RWPE1 (cell line): ENCODE measurements at regions not wholly inside any gene's neighbourhood (a gene's known extent, or its start where the extent isn't known, plus 50 kb on each side); places are given as distances from the start of the nearest gene placed in this dataset.

ENCODE experiments used
- CTCF ChIA-PET: fragments of 350-600 bp; sonication (Branson Sonifier 250); formaldehyde crosslinking; extraction: SDS; loops from one replicate; lab custom pipeline; 2021; lab: Yijun Ruan, JAX
- POLR2A ChIA-PET: fragments of 400-600 bp; formaldehyde crosslinking; extraction: SDS; loops from one replicate; lab custom pipeline; 2020; ENCODE audit warnings: antibody characterized with exemption; ENCODE audit not compliant: low non-redundant PET; lab: Yijun Ruan, JAX
- DNase-seq: peaks from one replicate; pipeline ENCODE4 v3.0.0; 2012; ENCODE audit warnings: low spot score
- H3K27ac ChIP-seq: fragments of 450-650 bp; 2 replicates; pipeline ENCODE4 v1.5.1; 2017
- CTCF ChIP-seq: fragments of 450-650 bp; conservative IDR thresholded peaks from 2 replicates; pipeline ENCODE4 v1.5.1; 2017; ENCODE audit warnings: low read depth, mild to moderate bottlenecking

GRCh38 chr5:175120412-175120811 lies 323.6 kb downstream of the DRD1 start:
- no peak for DNase-seq
- POLR2A ChIA-PET: no interaction called here
- no peak overlapping the region for H3K27ac ChIP-seq
- CTCF ChIA-PET: no interaction called here
- no peak for TF ChIP-seq CTCF

GRCh38 chr5:175118700-175119309 lies 325.2 kb downstream of the DRD1 start:
- H3K27ac ChIP-seq: no peak overlapping the region
- CTCF ChIA-PET: no interaction called here
- POLR2A ChIA-PET: no interaction called here
- TF ChIP-seq CTCF: no peak
- DNase-seq: no peak

GRCh38 chr5:175116466-175117048 lies 327.4 kb downstream of the DRD1 start:
- no peak for TF ChIP-seq CTCF
- no peak overlapping the region for H3K27ac ChIP-seq
- no peak for DNase-seq
- ChIA-PET POLR2A (no interaction called here), CTCF (interaction anchor here (0.6 to 1.7 kb wide), 3 partner anchors 271 to 384 kb away, joined by 4 to 7 read pairs (median 4); no protein-coding TSS in a partner anchor)

- ChIA-PET CTCF (interaction anchor here (1.7 kb wide), 1 partner anchor 349 kb away, joined by 7 read pairs; no protein-coding TSS in a partner anchor), POLR2A (no interaction called here)
- TF ChIP-seq CTCF: no peak
- H3K27ac ChIP-seq: no peak overlapping the region
- DNase-seq: no peak
These were observed 328.2 kb downstream of the DRD1 start for GRCh38 chr5:175115831-175116230.

GRCh38 chr5:175113947-175114346 lies 330.0 kb downstream of the DRD1 start:
- CTCF ChIA-PET: interaction anchor here (0.6 kb wide), 1 partner anchor 143 kb away, joined by 4 read pairs; no protein-coding TSS in a partner anchor
- no peak for TF ChIP-seq CTCF

GRCh38 chr5:175109058-175109755 lies 334.8 kb downstream of the DRD1 start:
- CTCF ChIA-PET: no interaction called here
- POLR2A ChIA-PET: no interaction called here
- no peak for TF ChIP-seq CTCF
- no peak overlapping the region for H3K27ac ChIP-seq
- no peak for DNase-seq

More at GRCh38 chr5:175113947-175114346, 330.0 kb downstream of the DRD1 start:
- H3K27ac ChIP-seq: no peak overlapping the region
- POLR2A ChIA-PET: no interaction called here
- no peak for DNase-seq
